Fibroblast of skin of back (primary cell): ENCODE measurements at regions not wholly inside any gene's neighbourhood (a gene's known extent, or its start where the extent isn't known, plus 50 kb on each side); places are given as distances from the start of the nearest gene placed in this dataset.

Source experiments
- DNase-seq: peaks from one replicate; pipeline ENCODE4 v3.0.0-alpha.2; 2013

DNA sequence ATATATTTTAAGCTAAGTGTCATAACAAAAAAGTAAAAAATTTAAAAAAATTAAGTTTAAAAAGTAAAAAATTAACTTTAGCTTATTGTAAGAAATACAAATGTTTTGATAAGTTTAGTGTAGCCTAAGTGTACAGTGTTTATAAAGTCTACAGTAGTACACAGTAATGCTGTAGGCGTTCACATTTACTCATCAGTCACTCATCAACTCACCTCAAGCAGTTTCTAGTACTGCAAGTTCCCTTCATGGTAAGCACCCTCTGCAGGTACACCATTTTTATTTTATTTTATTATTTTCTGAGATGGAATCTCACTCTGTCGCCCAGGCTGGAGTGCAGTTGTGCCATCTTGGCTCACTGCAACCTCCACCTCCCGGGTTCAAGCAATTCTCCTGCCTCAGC, 316.0 kb downstream of the FGFR2 start:
- DNase-seq: no peak

GRCh38 chr10:121282797-121283515, 315.3 kb downstream of the FGFR2 start:
- no peak for DNase-seq

DNA sequence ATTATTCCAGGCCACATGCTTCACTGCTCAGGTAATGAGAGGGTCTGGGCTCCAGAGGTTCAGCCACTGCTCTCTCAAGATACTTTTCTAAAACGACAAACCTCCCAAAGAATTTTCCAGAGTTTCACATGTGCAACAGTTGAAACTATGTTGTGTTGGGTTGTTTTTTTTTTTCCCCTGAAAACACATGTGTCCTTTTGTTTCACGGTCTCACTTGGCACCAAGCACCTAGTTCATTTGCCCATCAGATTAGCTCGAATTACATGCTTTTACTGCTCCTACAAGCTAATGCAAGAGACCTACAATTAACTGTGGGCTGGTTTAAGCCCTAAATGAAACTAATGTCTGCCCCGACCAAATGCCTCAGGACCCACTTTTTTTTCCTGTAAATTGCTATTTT, 313.3 kb downstream of the FGFR2 start:
- DNase-seq: no peak

GRCh38 chr10:121285406-121286196, 312.6 kb downstream of the FGFR2 start:
- no peak for DNase-seq

DNA sequence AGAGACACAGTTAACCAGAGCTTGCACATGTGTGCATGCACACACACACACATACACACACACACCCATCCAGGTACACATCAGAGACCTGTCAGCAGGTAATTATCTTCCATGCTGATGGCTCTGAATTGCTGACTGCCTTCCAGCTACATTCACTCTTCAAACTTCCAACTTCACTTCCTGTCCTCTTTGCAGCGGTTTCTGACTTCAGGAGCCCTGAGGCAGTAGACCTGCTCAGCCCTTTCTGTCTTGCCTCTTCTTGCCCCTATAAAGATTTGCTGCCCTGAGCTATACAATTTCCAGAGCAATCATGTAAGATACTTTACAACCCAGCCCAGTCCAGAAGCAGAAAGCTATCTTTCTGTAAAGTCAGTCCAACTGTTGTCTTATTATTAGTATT, 310.2 kb downstream of the FGFR2 start:
- no peak for DNase-seq

- no peak for DNase-seq
These were observed 309.2 kb downstream of the FGFR2 start for GRCh38 chr10:121288864-121289661.

GRCh38 chr10:121289800-121290199, 308.4 kb downstream of the FGFR2 start:
- DNase-seq: no peak

DNA sequence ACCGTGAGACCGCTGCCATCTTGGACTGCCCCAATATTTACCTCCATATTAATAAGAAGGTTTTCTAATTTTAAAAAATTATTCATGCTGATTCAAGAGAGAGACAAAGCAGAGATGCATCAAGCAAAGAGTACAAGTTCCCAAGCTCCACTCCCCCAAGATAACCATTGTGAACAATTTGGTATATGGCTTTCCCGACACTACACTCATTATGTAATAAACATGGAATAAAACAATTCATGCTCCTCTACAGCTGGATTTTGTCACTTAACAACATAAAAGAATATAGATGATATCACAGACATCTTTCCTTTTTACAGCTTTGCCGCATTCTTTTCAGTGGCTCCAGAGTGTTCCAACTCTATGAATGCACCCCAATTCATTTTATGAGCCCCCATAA, 307.6 kb downstream of the FGFR2 start:
- no peak for DNase-seq

DNA sequence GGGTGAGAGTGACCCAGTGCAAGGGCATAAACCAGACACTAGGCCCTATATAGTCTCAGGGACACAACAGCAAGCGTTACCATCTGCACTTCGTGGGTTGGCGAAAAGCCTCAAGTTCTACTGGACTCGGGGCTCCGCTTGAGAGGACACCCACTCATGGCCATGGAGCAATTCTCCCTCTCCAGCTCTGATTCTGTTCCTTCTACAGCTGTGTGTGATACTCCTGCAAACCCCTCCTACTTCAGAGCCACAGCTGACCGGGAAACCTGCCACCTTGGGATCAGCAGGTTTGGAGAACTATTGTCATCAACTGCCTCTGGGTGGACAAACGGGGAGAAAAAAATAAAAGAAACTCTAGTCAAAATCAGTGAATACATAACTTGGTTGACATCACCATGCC, 306.9 kb downstream of the FGFR2 start:
- DNase-seq: no peak

DNA sequence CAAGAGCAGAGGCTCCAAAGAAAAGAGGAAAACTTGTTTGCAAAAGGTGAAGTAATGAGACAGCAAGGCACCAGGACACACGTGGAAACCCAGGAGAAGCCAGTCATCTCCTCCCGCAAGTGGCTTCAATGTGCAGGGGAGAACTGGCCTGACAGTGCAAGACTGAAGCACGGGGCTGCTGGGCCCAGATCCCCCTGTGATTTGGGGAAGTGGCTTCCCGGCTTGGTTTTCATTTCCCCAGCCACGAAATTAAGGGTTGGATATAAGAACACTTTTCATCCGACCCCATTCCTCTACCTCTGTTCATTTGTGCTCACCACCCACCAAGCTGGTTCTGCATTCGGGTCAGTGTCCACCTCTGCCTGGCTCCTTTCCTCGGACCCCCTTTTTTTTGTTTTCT, 306.4 kb downstream of the FGFR2 start:
- DNase-seq: no peak

DNA sequence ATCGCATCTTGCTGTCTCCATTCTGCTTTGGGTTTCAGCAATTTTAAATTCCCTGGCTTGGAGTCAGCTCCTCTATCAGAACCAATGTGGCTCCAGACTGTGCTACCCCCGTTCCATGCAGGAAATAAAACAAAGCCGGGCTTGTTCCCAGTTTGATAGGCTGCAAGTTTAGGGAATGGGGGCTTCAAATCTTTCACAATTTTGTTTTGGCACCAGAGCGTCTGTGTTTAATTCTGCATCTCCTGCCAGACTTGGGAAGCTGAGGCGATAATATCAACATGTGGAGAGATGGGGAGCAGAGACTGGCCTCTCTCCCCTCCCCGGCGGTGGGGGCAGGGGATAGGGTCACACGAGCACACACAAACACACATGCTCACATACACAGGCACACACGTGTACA, 305.9 kb downstream of the FGFR2 start:
- no peak for DNase-seq

DNA sequence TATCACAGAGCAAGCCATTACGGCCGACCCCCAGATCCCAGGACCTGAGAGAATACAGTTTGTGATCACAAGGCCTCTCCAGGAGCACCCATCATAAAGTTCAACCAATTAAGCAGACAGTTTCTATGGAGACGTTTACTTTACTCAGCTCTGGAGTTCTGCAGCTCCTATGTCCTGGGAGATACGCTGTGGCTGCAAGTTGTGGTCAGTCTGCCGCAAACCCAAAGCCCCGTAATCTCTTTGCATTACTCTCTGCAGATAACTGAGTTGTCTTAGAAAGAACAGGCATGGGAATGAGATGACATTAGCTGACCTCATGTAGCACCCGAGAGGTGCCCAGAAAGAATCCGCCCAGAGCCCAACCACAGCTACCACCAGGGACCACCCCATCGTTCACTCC, 305.1 kb downstream of the FGFR2 start:
- no peak for DNase-seq

DNA sequence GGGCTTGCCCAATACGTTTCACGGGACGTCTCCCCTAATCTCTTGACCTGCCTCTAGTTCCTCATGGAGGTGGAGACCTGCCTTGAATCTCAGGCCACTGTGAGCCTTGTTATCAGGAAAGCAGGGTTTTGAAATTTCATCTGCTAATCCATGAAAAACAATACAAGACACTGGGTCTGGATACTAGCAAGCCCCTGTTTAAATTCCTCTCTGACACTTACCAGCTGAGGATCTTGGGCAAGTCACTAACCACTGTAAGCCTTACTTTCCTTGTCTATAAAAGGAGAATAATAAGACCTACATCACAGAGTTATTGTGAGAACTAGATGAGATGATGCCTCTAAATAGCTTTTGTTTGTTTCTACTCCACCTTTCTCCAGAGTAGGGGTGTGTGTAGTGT, 303.6 kb downstream of the FGFR2 start:
- no peak for DNase-seq

DNA sequence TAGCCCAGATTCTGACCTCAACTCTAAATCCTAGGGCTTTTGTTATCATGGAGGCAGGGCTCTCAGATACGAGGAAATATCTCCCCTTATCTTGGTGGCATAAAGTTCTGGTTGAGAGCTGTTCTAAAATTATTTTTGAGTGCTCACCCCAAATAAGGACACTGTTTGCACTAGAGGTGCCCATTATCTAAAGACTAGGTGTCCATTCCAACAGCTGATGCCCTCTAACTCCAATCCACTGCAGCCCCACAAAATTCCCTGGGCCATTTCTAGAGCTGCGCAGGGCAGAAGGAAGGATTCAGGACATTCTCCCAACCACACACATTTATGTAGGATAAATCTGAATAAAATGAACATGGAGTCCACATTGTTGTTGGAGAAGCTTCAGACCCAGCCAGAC, 301.9 kb downstream of the FGFR2 start:
- DNase-seq: no peak

DNA sequence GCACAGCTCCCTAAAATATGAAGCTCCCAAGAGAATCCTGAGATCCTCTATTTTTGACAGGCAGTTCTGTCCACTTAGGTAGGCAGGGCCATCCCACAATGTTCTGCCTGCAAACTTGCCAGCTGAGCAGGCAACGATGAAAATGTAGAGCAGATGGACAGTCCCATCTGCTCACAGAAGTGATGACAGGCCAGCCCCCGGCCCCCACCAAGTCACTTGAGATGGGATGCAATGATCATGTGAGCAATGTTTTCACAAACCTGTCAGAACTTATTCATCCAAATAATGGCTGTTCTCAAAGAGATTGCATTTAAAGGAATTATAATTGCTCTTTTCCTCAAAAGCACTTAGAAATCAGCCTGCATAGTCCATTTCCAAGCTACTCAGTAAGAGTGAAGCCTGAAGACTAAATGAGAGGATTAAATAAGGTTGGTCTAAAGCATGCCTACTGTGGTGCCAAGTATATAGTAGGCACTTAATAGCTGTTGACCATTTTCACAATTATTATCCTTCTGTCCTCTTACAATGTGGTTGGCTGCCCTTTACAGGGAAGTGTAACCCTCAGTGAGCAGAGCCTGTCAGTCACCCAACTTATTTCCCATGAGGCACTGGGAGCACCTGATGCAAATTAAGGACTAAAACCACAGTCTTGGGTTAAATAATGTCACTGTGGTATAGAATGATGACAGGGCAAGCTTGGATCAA, 301.2 kb downstream of the FGFR2 start:
- no peak for DNase-seq

DNA sequence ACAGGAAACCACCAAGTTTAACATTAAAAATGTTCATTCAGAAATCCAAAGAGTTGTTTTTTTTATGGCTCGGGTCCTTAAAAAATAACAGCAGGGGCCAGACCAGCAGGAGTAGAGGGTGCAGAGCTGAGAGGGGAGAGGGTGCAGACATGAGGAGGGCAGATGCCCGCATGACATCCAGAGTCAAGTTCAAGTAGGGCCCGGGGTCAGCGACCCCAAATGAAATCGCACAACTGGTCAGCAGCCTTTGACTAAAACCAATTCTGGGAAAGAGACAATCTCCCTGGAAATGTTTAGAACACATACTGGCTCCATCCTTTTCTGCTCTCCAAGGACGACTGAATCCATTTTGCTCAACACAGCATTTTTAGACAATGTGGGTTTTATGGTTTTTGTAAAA, 297.5 kb downstream of the FGFR2 start:
- no peak for DNase-seq

DNA sequence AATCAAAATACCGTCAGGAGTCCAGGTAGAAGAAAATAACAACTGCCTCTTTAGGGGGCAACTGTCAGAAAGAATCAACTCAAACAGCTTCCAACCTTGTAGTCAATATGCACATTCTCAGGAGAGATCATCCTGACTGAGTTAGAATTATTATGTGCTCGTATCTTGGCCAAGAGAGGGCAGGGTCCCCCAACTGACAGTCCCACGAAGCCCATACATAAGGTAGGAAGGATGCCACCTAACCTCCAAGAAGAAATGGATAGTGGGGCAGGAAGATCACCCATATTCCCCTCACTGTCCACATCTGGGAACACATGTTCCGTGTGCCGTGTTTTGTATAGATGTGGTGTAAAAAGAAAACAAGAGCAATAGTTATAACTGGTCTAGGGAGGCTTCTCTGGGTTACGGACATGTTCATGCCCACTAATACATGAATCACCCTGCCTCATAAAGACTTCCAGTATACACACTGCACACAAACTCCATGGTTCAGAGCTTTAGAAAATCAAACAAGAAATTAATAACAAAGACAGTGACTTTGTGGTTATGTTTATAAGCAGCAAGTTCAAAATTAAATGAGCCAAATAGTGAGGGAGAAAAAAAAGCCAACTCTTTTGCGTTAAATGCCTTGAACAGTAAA, 295.6 kb downstream of the FGFR2 start:
- DNase-seq: no peak

DNA sequence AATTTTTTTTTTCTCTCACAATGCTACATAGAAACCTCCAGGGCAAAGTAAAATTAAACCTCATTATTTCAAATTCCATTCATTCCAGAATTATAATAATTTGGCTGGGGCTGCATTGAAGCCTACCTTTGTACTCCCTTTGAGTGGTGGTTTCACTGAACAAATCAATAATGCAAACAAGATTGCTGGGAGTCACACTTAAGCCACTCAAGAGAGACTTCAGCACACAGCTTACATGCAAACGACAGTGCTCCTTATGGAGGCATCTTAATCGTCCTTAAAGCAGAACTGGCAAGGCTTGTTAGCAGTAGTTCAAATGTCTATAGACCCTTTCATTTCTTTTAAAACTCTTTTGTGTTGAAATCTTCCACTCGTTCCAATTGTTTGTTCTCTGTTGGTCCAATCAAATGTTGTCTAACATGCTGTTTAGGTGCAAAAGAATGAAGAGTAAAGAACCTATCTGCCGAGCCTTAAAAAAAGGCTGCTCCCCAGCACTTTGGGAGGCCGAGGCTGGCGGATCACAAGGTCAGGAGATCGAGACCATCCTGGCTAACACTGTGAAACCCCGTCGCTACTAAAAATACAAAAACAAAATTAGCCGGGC, 294.9 kb downstream of the FGFR2 start:
- DNase-seq: no peak

GRCh38 chr10:121305066-121305465, 293.2 kb downstream of the FGFR2 start:
- no peak for DNase-seq

DNA sequence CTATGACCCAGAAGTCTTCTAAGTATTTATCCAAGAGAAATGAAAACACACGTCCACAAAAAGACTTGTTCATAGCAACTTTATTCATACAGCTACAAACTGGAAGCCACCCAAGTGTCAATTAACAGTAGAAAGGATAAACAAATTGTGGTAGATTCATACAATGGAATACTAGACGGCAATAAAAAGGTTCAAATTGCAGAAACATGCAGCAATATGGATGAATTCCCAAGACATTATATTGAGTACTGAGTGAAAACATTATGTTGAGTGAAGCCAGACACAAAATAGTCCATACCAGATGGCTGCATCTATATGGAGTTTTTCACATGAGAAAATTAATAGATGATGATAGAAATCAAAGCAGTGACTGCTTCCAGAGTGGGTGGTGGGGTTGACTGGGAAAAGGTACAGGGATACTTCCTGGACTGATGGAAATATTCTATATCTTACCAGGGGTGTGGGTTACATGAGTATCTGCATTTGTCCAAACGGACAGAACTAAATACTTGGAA, 292.0 kb downstream of the FGFR2 start:
- DNase-seq: no peak

DNA sequence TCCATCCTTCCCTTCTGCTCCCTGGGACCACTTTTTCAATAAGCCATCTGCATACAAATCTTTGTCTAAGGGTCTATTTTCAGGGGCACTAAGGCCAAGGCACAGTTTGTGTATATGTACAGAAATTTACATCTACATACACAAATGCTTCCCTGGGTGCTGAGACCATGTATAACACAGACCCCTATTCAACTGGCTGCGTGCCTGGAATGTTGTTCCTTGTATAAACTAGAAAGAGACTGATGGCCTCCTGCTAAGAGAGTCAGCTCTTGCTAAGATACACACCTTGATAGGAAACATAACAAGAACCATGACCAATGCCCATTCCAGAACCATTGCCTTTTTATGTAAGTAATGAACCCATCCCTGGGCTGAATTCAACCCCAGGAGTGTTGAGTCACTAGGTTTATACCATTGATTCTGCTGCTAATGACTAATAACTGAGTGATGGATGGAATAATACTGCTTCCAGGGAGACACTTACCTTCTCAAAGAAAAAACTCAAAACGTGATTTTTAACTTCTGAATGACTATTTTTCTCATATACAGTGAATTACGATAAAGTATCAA, 290.7 kb downstream of the FGFR2 start:
- no peak for DNase-seq
